ENCODE measurements at regions not wholly inside any gene's neighbourhood (a gene's known extent, or its start where the extent isn't known, plus 50 kb on each side); places are given as distances from the start of the nearest gene placed in this dataset.
"Not testable (repeated sequence)": the region's sequence is repeated elsewhere in the genome, so short reads cannot be mapped to it uniquely, and the experiment has no call there.

GRCh38 chr12:71270794-71271193 lies 113.0 kb upstream of the TSPAN8 start:
- TF ChIP-seq CTCF, POLR2AphosphoS5, EP300 (IDR thresholded peaks at IDR 0.05): not testable (repeated sequence)
